ENCODE measurements at regions not wholly inside any gene's neighbourhood (a gene's known extent, or its start where the extent isn't known, plus 50 kb on each side); places are given as distances from the start of the nearest gene placed in this dataset.

DNA sequence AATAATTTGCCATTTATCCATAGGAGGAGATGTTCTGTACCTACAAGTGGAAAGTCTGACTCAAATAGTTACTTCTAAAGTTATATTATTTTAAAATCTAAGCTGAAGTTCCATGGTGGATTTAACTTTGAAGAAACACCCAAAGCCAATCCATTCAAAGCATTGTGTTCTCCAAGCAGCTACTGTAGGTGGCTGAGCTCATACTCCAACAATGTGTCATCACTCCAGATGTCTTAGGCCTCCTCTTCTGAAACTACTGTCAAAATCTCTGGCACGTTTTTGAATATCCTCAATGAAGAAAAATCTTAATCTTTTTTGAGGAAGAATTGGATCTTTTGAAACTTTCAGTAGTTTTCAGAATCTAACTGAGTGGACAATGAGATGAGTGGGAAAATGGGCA, 169.1 kb downstream of the PTEN start:
- no peaks in the 10 kb centered on the region for H3K4me1 ChIP-seq
- H3K27ac ChIP-seq = no peak overlapping the region
- no peaks in the 10 kb centered on the region for H3K9me3 ChIP-seq
- intact Hi-C loops (cut with DNase I; ENCODE audit: low total_unique reads) = no loop called here
- no peaks in the 10 kb centered on the region for H3K36me3 ChIP-seq
- DNase-seq (ENCODE audit: low spot score in 2 of 2) = no peak
- no peak for TF ChIP-seq POLR2A (IDR thresholded peaks at IDR 0.05)
- TF ChIP-seq, protein P1, sequence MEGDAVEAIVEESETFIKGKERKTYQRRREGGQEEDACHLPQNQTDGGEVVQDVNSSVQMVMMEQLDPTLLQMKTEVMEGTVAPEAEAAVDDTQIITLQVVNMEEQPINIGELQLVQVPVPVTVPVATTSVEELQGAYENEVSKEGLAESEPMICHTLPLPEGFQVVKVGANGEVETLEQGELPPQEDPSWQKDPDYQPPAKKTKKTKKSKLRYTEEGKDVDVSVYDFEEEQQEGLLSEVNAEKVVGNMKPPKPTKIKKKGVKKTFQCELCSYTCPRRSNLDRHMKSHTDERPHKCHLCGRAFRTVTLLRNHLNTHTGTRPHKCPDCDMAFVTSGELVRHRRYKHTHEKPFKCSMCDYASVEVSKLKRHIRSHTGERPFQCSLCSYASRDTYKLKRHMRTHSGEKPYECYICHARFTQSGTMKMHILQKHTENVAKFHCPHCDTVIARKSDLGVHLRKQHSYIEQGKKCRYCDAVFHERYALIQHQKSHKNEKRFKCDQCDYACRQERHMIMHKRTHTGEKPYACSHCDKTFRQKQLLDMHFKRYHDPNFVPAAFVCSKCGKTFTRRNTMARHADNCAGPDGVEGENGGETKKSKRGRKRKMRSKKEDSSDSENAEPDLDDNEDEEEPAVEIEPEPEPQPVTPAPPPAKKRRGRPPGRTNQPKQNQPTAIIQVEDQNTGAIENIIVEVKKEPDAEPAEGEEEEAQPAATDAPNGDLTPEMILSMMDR (IDR thresholded peaks at IDR 0.05) = no peak
- no peak for TF ChIP-seq POLR2AphosphoS5 (IDR thresholded peaks at IDR 0.05)
- H3K27me3 ChIP-seq = no peaks in the 10 kb centered on the region
- H3K4me3 ChIP-seq = no peak overlapping the region

DNA sequence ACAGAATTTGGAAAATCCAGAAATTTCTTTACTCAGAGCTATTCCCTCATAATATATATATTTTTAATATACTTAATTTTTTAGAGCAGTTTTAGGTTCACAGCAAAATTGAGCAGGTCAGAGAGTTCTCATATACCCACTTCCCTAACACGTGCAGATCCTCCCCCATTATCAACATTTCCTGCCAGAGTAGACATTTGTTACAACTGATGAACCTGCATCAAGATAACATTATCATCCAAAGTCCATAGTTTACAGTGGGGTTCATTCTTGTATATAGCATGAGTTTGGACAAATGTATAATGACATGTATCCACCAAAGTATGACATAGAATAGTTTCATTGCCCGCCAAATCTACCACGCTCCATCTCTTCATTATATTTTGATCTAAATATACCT, 170.0 kb downstream of the PTEN start:
- no peak for DNase-seq (ENCODE audit: low spot score in 2 of 2)
- no peak overlapping the region for H3K4me3 ChIP-seq
- H3K27ac ChIP-seq = no peak overlapping the region
- no peak for TF ChIP-seq POLR2A (IDR thresholded peaks at IDR 0.05)
- no peak for TF ChIP-seq POLR2AphosphoS5 (IDR thresholded peaks at IDR 0.05)
- TF ChIP-seq, protein P1 (IDR thresholded peaks at IDR 0.05) = no peak
- no peaks in the 10 kb centered on the region for H3K36me3 ChIP-seq
- no peaks in the 10 kb centered on the region for H3K4me1 ChIP-seq
- no peaks in the 10 kb centered on the region for H3K27me3 ChIP-seq
- intact Hi-C loops (cut with DNase I; ENCODE audit: low total_unique reads) = no loop called here
- H3K9me3 ChIP-seq = no peaks in the 10 kb centered on the region

DNA sequence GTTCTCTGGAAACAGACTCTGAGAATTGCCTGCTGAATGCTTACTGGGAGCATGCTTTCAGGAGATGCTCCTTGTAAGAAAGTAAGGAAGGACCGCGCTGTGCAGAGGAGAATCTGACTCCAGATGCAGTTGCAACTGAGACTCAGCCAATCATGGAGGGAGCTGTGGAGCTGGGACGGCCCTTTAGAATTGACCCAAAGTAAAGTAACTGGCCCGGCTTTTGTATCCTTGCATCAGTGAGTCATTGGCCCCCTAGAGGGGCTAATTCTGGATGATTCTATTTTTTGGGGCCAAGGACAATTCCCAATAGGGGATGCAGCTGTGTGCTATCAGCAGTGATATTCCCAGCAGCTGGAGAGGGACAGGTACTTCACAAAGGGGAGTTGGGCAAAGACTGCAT, 170.4 kb downstream of the PTEN start:
- TF ChIP-seq POLR2A (IDR thresholded peaks at IDR 0.05) = no peak
- TF ChIP-seq, protein P1 (IDR thresholded peaks at IDR 0.05) = no peak
- no peak for TF ChIP-seq POLR2AphosphoS5 (IDR thresholded peaks at IDR 0.05)
- Histone ChIP-seq H3K36me3 (no peaks in the 10 kb centered on the region), H3K9me3 (no peaks in the 10 kb centered on the region)

DNA sequence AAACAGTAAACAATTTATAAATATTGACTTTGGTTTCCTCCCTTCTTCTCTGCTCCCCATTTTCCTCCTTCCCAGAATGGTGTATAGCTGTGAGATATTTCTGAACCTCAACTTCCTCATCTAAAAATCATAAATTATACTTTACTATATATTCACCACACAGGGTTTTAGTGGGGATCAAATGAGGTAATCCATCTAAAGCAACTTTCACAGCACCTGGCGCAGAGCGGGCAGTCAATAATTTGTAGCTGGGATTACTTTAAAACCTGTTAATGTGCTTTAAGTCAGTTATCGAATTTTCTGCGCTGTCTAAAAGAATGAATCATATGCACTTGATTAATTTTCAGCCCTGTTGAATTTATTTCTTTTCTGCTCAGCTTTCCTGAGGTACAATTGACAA, 172.7 kb downstream of the PTEN start:
- H3K27ac ChIP-seq = no peak overlapping the region
- intact Hi-C loops (cut with DNase I; ENCODE audit: low total_unique reads) = no loop called here
- no peak overlapping the region for H3K4me3 ChIP-seq
- no peak for DNase-seq (ENCODE audit: low spot score in 2 of 2)
- H3K27me3 ChIP-seq = no peaks in the 10 kb centered on the region
- no peaks in the 10 kb centered on the region for H3K9me3 ChIP-seq
- no peak for TF ChIP-seq POLR2A (IDR thresholded peaks at IDR 0.05)
- no peaks in the 10 kb centered on the region for H3K36me3 ChIP-seq
- H3K4me1 ChIP-seq = no peaks in the 10 kb centered on the region

More for the DNA sequence above, 170.4 kb downstream of the PTEN start:
- Histone ChIP-seq H3K27ac (no peak overlapping the region), H3K27me3 (no peaks in the 10 kb centered on the region), H3K4me3 (no peak overlapping the region), H3K4me1 (no peaks in the 10 kb centered on the region)
- DNase-seq (ENCODE audit: low spot score in 2 of 2) = no peak
- intact Hi-C loops (cut with DNase I; ENCODE audit: low total_unique reads) = no loop called here

DNA sequence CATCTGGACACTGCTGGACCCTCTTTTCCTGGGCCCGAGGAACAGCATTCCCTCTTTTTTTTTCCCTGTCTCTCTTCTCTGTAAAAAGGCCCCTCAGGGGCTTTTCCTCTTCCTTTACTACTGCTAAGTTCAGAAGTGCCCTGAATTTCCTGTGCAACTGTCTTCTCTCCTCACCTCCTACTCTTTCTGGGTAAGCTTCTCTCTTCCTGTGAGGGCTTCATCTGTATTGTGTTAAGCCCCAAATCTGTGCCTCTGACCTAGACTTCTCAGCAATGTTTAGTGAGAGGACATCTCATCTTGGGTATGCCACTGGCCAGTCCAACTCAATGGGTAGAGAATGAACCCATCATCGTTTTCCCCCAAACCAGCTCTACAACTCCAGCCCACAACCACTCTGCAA, 174.2 kb downstream of the PTEN start:
- H3K27me3 ChIP-seq = no peaks in the 10 kb centered on the region
- H3K4me1 ChIP-seq = peaks cover 0 to 9% of the 10 kb centered on the region in 2 donors
- H3K9me3 ChIP-seq = no peaks in the 10 kb centered on the region
- intact Hi-C loops (cut with DNase I; ENCODE audit: low total_unique reads) = no loop called here
- H3K36me3 ChIP-seq = no peaks in the 10 kb centered on the region
- TF ChIP-seq, protein P1 (IDR thresholded peaks at IDR 0.05) = no peak
- TF ChIP-seq POLR2A (IDR thresholded peaks at IDR 0.05) = no peak
- no peak for TF ChIP-seq POLR2AphosphoS5 (IDR thresholded peaks at IDR 0.05)
- no peak overlapping the region for H3K4me3 ChIP-seq
- no peak for DNase-seq (ENCODE audit: low spot score in 2 of 2)
- H3K27ac ChIP-seq = no peak overlapping the region

DNA sequence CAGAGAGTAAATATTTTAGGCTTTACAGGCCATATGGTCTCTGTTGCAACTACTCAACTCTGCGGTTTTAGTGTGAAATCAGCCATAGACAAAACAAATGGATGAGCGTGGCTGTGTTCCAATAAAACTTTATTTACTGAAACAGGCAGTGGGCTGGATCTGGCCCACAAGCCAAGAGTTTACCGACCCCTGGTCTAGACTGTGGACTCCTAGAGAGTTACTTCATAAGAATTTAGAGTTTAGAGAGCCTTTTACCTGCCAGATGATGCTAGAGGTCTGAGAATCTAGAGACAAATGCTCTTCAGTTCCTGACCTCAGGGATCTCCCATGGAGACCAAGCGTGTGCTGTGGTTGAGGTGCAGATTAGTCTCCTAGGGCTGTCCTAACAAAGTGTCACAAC, 174.8 kb downstream of the PTEN start:
- TF ChIP-seq POLR2A (IDR thresholded peaks at IDR 0.05) (no peak), POLR2AphosphoS5 (IDR thresholded peaks at IDR 0.05) (no peak)
- TF ChIP-seq, protein P1 (IDR thresholded peaks at IDR 0.05) = no peak
- no peaks in the 10 kb centered on the region for H3K36me3 ChIP-seq
- DNase-seq (ENCODE audit: low spot score in 2 of 2) = no peak
- H3K27ac ChIP-seq = no peak overlapping the region
- H3K27me3 ChIP-seq = no peaks in the 10 kb centered on the region
- no peak overlapping the region for H3K4me3 ChIP-seq
- no peaks in the 10 kb centered on the region for H3K9me3 ChIP-seq
- intact Hi-C loops (cut with DNase I; ENCODE audit: low total_unique reads) = no loop called here
- peaks cover 0 to 9% of the 10 kb centered on the region in 2 donors for H3K4me1 ChIP-seq
